LHCN-M2 (cell line): ENCODE measurements at regions not wholly inside any gene's neighbourhood (a gene's known extent, or its start where the extent isn't known, plus 50 kb on each side); places are given as distances from the start of the nearest gene placed in this dataset.

Source experiments
- DNase-seq: peaks from one replicate; pipeline ENCODE4 v3.0.0-alpha.2; 2012; ENCODE audit warnings: low read depth

- peak; percentile 44 for DNase-seq
Measured at GRCh38 chr13:106047859-106048258, 487.6 kb downstream of the EFNB2 start.

- peak; percentile 30 for DNase-seq
Measured at GRCh38 chr13:106042996-106043581, 492.4 kb downstream of the EFNB2 start.

GRCh38 chr13:106041445-106041844 lies 494.0 kb downstream of the EFNB2 start:
- no peak for DNase-seq

GRCh38 chr13:106038752-106039151 lies 496.7 kb downstream of the EFNB2 start:
- DNase-seq = peak; percentile 92

- no peak for DNase-seq
Measured at GRCh38 chr13:106036870-106037269, 498.6 kb downstream of the EFNB2 start.

GRCh38 chr13:106034201-106034600 lies 501.3 kb downstream of the EFNB2 start:
- DNase-seq = no peak

- DNase-seq = peak; percentile 56
Measured at GRCh38 chr13:106033659-106034058, 501.8 kb downstream of the EFNB2 start.

GRCh38 chr13:106032441-106032840 lies 503.0 kb downstream of the EFNB2 start:
- DNase-seq = no peak

- no peak for DNase-seq
Measured at GRCh38 chr13:106029676-106030290, 505.7 kb downstream of the EFNB2 start.

- no peak for DNase-seq
Measured at GRCh38 chr13:106028911-106029310, 506.6 kb downstream of the EFNB2 start.

- no peak for DNase-seq
Measured at GRCh38 chr13:106011600-106011999, 523.9 kb downstream of the EFNB2 start.

GRCh38 chr13:106010836-106011235 lies 524.6 kb downstream of the EFNB2 start:
- DNase-seq = no peak

GRCh38 chr13:106008540-106008939 lies 526.9 kb downstream of the EFNB2 start:
- DNase-seq = no peak

GRCh38 chr13:106007156-106007555 lies 528.3 kb downstream of the EFNB2 start:
- no peak for DNase-seq

- no peak for DNase-seq
Measured at GRCh38 chr13:106003651-106004050, 531.8 kb downstream of the EFNB2 start.

GRCh38 chr13:106001443-106001842 lies 534.0 kb downstream of the EFNB2 start:
- no peak for DNase-seq

GRCh38 chr13:105997581-105998550 lies 537.6 kb downstream of the EFNB2 start:
- peak; percentile 54 for DNase-seq

- DNase-seq = peak; percentile 17
Measured at GRCh38 chr13:105996391-105997025, 539.0 kb downstream of the EFNB2 start.

- no peak for DNase-seq
Measured at GRCh38 chr13:105994340-105994739, 541.1 kb downstream of the EFNB2 start.

- peak; percentile 96 for DNase-seq
Measured at GRCh38 chr13:105991622-105992277, 543.7 kb downstream of the EFNB2 start.

- DNase-seq = peak; percentile 54
Measured at GRCh38 chr13:105991131-105991530, 544.3 kb downstream of the EFNB2 start.
